ACHN (cell line): ENCODE measurements at regions not wholly inside any gene's neighbourhood (a gene's known extent, or its start where the extent isn't known, plus 50 kb on each side); places are given as distances from the start of the nearest gene placed in this dataset.
A peak's percentile ranks its signal among the peaks of the same experiment; 100 is the strongest.

ENCODE experiments used
- DNase-seq: peaks from one replicate; pipeline ENCODE4 v3.0.0-alpha.2; 2015
- in situ Hi-C: cut with HindIII; loops from 2 replicates; pipeline ENCODE4 v1.10.0; 2017; ENCODE audit warnings: low sequenced_read_pairs, low pct_ligation_motif_present, low pct_unique_long_range_greater_than_20kb

DNA sequence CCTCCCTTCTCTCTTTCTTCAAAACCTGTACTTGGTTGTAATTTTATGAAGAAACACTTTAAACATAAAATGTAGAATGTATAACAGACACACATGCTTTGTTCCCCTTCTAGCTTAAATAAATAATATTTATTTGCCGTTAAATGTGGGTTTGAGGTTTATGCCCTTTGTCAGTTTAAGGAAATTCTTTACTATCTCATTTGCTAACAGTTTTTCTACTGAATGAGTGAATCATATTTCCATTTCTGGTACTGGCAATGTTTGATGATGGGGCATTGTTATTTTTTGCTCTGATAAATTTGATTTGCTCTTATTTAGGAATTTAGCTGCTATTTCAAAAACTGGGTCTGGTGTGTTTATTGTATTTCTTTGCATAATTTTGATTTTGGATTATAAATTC is 555.6 kb downstream of the CCDC85A start:
- in situ Hi-C loops, result no loop called here
- DNase-seq, result no peak

DNA sequence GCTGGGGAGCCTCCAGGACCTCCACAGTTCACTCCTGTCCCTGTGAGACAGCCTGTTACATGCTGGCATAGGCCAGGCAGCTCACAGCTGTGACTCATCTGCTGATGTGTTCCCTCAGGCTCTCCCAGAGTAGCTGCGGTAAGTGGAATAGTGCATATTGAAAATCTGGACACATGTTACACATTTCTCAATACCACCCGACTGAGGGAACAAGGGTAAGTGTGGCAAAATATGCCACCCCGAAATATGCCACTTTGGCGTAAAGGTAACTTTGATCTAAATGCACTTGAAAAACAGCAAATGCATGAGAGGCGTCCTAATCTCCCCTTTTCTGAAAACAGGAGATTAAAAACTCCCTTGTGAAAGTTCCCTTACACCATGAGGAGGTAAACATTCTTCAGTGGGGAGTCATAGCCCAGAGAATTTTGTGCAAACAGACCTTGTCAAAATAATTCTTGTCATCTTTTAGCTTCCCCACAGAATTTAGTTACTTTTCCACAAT is 557.9 kb downstream of the CCDC85A start:
- in situ Hi-C loops, result no loop called here
- peak; percentile 84 for DNase-seq

DNA sequence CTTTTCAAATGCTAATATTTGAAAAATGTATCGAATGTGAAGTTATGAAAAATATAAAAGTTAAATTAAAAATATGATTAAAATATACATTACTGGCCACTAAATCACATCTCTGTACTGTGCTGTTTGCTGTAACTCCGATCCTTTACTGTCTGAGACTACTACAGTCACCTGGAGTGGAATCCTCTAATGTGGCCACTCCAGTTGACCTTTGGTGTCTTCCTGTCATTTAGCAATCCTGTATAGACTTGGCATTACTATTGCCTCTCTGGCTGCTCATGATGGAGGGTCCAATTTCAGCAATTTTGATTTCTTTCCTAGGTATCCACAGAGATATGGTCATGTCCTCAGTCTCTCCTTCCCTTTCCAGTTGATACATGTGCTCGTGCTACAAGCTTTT is 560.0 kb downstream of the CCDC85A start:
- in situ Hi-C loops, result no loop called here

DNA sequence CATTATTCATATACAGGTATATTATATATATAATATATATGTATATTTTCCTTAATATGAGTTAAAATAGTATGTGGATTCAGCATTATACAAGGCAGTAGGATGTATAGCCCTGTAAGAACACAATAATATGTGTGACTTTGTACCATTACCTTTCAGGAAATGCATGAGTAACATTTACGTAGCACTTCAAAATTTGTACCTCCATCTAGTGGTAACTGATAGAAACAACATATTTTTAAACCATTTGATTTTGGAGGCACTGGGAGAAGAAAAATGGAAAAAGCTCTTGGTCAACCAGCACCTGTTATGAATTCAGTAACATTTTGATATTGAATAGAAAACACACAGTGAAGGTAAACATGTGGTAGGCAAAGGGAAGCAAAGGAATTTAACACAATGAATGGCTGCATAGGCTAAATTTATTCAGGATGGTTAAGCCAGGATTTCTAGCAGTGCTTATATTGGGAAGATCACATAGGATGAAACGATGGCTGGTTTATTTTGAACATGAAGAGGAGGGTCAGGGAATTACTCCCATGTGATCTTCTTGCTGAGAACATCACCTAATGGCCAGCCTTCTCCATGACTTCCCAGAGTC is 565.5 kb downstream of the CCDC85A start:
- in situ Hi-C loops, result no loop called here
- peak; percentile 51 for DNase-seq

More for the DNA sequence above, 560.0 kb downstream of the CCDC85A start:
- DNase-seq, result no peak

DNA sequence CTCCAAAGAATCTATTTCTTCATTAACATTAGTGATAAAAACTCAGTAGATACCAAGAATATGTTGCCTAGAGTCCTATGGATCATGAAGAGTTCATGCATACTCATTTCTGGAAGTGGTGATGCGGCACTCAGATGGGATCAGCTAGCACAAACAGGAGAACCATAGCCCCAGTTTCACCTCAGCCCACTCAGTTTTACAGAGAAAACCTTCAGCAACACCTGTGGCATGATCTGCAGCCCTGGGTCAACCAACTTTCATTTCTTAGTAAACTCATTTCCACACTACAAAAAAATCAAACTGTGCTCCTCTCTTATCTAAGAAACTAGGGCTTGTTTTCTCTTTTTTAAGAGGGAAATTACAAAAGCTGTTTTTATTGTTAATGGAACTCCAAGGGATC is 569.4 kb downstream of the CCDC85A start:
- DNase-seq, result no peak
- in situ Hi-C loops, result no loop called here

DNA sequence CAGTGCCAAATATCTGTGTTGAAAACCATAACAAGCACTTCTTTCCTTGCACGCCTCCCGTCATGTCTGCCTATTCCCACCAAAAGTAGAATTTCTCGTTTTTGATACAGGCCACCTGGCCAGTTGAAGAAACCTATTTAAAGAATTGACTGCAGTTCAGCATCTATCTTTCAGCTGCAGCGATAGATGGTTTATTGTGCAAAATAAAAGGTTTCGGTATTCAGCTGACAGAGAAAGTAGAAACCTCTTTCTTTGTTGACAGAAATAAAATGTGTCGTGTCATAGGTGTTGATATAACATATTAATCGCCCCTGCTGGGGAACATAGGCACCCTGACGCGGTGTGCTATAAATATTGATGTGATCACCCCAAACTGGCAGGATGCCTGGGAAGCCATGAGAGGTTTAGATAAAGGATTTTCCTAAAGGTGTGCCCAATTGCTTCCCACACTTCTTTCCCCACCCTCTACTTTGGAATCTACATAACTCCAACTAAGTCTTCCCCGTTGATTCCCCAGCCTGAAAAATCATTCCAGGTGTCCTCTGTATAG is 570.4 kb downstream of the CCDC85A start:
- in situ Hi-C loops, result no loop called here
- DNase-seq, result no peak

DNA sequence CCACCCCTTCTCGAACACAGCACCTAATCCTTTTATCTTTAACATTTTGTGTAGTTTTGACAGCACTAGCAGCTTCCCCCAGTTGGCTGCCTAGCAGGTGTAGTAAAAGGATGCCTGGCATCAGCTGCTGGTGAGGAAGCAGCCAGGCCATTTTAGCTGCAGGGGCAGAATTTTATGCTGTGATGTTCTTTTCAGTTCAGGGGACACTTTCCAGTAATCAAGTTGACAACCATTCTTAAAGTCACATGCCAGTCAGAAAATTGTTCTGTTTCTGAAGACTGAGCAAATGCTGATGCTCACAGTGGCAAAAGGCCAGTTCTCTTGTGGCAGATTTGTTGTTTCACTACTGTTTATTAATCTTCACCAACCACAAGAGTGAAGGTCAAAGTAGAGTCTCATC is 570.8 kb downstream of the CCDC85A start:
- DNase-seq, result no peak
- in situ Hi-C loops, result no loop called here

DNA sequence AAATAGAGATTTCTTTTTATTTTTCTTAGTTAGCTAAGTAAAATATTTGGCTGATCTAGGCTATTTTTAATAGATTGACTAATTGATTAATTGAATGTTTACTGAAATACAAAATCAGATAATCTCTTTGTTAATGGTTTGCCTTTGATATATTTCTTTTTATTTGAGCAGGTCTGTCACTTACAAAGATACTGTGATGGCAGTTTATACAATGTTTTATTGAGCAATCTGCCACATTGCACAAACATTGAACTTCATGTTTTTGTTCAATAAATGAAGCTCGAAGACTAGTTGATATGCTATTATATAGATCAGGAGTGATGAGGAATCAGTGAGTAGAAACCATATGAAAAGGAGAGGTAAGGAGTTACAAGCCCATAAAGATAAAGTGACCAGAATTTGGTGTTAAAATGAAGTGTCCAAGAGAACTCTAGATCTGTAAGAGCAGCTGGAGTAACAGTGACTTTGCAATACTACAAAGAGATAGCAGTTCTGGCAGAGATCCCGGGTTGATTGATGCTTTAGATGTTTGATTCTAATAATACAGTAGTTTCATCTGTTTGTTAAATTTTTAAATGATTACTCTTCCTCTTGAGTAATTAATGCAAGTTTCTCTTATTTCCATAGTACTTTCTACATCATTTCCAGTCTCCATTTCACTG is 574.2 kb downstream of the CCDC85A start:
- in situ Hi-C loops, result no loop called here
- DNase-seq, result no peak

DNA sequence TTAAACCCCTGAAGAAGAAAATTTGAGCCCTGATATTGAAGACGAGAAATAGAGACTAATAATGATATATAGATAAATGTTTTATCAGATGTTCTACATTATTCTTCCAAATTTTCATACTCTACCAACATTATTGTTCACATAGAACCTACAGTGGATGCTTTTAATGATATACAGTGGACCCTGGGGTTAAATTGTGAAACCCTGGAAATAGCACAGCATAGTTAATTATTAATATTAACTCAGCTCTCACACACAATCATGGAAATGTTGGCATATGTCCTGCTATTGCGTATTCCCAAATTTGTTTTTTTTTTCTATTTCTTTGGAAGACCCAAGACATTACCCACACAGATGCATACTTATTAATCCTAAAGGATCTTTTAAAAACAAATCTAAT is 579.9 kb downstream of the CCDC85A start:
- in situ Hi-C loops, result no loop called here
- no peak for DNase-seq

DNA sequence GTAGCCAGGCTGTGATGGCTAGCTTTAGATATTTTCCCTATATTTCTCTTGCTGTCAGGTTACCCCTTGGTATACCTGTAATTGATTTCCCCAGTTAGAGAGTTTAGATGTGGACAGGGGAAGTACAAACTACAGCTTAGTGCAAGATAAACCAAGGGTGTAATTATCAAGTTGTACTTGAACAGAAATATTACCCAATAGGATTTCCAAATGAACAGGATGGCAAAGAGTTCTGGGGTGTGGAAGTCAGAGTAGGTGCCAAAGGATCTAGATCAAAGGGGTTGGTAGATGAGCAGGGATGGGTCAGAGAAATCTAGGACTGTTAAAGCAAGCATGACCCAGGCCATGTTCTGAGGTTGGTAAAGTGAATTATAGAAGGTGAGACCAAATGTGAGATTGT is 585.2 kb downstream of the CCDC85A start:
- no peak for DNase-seq
- in situ Hi-C loops, result no loop called here

DNA sequence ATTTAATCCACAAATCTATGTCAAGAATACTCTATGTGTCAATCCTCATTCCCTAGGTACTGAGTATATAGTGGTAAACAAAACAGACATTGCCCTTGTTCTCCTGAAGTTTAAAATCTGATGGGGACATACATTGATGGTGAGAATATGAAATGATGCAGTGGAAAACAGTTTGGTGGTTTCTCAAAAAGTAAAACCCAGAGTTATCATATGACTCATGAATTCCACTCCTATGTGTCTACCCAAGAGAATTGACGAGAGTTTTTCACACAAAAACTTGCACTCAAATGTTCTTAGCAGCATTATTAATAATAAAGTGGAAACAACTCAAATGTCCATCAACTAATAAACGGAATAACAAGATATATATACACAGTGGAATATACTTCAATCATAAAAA is 586.7 kb downstream of the CCDC85A start:
- in situ Hi-C loops, result no loop called here
- no peak for DNase-seq

DNA sequence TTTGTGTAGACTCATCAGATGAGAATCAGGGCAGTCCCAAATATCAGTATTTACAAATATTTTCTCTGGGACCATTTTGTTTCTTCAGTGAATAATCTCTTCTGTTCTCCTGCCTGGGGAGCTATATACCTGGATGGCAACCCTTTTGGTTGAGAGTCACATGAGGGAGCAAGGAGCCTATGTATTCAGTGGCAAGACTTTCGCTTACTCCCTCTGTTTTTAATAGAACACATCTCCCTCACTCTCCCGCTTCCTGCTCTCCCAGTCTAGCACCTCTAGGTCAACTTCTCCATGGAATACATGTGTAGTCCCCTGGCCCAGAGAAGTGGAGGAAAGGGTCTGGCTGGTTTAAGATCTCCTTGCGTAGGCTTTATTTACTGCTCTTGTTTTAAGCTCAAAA is 600.3 kb downstream of the CCDC85A start:
- no peak for DNase-seq
- in situ Hi-C loops, result no loop called here

DNA sequence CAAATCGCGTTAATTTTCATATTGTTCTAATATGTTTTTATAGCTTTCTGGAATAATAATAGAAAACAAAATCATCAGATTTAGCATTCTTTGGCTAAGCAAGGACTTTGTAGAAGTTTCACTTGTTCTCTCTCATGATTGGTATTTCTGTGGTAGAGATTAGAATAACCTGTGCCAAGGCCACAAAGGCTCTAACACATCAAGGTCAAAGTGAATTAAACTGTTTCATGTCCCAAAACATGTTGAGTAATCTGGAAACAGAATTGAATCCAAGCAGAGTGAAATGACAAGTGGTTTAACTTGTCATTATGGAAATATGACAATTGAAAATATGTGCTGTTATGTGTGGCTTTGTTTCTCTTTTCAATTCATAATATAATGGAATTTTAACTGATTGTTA is 617.4 kb downstream of the CCDC85A start:
- no peak for DNase-seq
- in situ Hi-C loops, result no loop called here

DNA sequence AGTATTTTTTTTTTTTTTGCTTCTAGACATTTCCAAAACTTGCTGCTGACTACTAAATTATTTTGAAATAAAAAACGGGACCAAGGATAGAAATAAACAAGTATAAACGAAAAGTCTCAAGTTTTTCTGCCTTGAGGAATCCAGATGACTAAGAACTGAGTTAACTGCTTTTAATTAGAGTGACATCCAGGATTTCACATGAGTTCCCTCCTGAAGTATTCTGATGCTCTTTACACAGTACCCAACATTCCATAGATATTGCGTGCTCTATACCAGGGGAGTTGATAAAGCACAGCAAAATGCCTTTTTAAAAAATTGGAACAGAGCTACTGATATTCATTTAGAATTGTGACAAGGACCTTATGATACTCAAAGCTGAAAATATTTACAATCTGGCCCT is 618.0 kb downstream of the CCDC85A start:
- in situ Hi-C loops, result no loop called here
- DNase-seq, result no peak

DNA sequence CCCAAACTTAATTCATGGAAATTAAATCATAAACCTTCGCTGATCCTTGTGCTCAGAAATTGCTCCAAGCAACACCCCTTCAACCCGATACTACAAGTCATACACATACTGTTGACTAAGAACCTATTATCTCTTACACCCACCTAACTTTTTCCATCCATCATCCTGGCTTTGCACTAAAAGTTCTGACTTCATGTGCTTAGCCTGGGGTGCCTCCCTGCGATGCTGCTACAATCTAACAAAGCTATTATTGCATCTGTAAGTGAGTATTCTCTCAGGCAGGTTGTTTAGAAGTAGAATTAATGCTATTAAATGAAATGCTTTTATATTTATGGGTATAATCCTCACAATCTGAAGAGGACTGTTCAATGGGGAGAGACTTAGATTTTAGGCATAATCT is 619.8 kb downstream of the CCDC85A start:
- in situ Hi-C loops, result no loop called here

DNA sequence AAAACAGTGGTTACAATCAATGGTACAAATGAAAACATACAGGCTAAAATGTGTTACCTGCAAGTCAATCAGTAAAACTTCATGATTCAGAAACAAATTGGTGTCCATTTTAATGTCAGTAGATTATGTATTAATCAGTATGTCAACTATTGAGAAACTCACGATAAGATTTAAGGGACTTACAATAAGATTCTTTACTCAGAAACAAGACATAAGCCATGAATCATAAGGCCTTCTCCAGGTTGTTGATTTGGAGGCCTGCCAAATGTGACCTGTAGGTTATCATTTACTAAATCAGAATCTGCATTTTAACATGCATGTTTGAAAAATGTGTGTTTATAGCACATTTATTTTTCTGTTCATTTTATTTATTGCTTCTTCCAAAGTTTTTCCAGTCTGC is 623.1 kb downstream of the CCDC85A start:
- in situ Hi-C loops, result no loop called here

More for the DNA sequence above, 619.8 kb downstream of the CCDC85A start:
- DNase-seq, result no peak

DNA sequence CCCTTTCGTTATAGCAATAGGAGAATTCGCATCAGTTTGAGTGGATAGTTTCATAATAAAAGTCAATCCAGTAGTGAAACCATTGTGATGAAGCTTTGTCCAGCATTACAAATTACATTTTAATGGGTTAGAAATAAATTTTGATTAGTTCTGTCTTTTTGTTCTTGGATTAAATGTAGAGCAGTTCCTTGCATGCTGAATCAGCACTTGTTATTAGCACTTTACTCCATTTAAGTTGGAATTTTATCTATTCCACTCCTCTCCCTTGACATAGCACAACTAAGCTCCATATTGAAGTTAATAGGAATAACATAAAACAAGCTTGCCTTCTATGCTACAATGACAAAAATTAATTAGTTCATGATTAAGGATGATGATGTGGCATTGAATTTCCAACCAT is 624.1 kb downstream of the CCDC85A start:
- DNase-seq, result no peak
- in situ Hi-C loops, result no loop called here

More for the DNA sequence above, 623.1 kb downstream of the CCDC85A start:
- DNase-seq, result no peak

DNA sequence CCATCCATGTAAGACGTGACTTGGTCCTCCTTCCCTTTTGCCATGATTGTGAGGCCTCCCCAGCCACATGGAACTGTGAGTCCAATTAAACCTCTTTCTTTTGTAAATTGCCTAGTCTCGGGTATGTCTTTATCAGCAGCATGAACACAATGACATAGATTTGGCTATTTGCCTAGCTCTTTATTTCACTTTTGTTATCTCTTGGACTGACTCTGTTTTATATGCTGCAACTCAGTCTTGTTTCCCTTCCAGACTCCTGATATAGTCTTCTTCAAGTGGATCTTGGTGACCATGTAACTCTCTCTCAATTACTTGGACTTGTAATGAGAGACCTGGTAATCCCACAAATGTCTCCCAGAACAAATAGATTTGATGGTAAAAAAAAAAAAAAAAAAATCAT is 627.6 kb downstream of the CCDC85A start:
- DNase-seq, result no peak
- in situ Hi-C loops, result no loop called here

DNA sequence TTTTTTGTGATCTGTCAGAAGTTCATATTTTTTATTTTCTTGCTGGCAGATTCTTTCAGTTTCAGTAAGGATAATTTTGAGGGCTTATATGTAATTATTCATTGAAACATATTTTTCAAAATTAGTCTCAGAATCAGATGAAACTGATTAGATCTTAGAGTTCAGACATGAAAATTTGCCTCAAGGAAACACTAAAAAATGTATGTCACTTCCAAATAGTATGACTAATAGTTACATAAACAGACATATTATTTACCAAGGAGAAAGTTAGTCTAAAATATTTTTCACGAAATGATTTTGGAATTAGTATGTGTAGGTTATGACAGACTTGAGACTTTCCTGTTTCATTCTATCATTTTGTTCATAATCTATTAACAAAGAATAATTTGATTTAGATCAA is 628.6 kb downstream of the CCDC85A start:
- in situ Hi-C loops, result no loop called here

DNA sequence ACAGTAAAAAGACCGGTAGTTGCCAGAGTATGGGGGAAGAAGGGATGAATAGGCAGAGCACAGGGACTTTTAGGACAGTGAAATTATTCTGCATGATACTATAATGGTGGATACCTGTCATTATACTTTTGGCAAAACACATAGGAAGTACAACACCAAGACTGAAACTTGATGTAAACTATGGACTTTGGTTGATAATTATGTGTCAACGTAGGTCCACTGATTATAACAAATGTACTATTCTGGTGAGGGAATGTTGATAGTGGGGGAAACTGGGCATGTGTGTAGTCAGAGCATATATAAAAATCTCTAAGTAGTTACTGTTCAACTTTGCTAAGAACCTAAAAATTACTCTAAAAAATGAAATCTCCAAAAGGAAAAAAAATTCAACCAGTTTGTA is 629.7 kb downstream of the CCDC85A start:
- in situ Hi-C loops, result no loop called here
- no peak for DNase-seq

More for the DNA sequence above, 628.6 kb downstream of the CCDC85A start:
- no peak for DNase-seq
